ENCODE measurements at regions not wholly inside any gene's neighbourhood (a gene's known extent, or its start where the extent isn't known, plus 50 kb on each side); places are given as distances from the start of the nearest gene placed in this dataset.

- TF ChIP-seq POLR2A (IDR thresholded peaks at IDR 0.05) (no peak), CTCF (IDR thresholded peaks at IDR 0.05) (no peak)
Observed at GRCh38 chr17:53061446-53061845, 761.3 kb upstream of the KIF2B start.

All from thyroid gland (tissue), 4 donors.